NAMALWA (cell line): ENCODE measurements at regions not wholly inside any gene's neighbourhood (a gene's known extent, or its start where the extent isn't known, plus 50 kb on each side); places are given as distances from the start of the nearest gene placed in this dataset.

Experiments
- DNase-seq: peaks from one replicate; pipeline ENCODE4 v3.0.0-alpha.2; 2015; ENCODE audit warnings: low spot score

GRCh38 chr5:72046106-72046505, 61.2 kb upstream of the MAP1B start:
- no peak for DNase-seq

GRCh38 chr5:72055636-72056035, 51.6 kb upstream of the MAP1B start:
- DNase-seq: no peak
